ENCODE measurements at regions not wholly inside any gene's neighbourhood (a gene's known extent, or its start where the extent isn't known, plus 50 kb on each side); places are given as distances from the start of the nearest gene placed in this dataset.

DNA sequence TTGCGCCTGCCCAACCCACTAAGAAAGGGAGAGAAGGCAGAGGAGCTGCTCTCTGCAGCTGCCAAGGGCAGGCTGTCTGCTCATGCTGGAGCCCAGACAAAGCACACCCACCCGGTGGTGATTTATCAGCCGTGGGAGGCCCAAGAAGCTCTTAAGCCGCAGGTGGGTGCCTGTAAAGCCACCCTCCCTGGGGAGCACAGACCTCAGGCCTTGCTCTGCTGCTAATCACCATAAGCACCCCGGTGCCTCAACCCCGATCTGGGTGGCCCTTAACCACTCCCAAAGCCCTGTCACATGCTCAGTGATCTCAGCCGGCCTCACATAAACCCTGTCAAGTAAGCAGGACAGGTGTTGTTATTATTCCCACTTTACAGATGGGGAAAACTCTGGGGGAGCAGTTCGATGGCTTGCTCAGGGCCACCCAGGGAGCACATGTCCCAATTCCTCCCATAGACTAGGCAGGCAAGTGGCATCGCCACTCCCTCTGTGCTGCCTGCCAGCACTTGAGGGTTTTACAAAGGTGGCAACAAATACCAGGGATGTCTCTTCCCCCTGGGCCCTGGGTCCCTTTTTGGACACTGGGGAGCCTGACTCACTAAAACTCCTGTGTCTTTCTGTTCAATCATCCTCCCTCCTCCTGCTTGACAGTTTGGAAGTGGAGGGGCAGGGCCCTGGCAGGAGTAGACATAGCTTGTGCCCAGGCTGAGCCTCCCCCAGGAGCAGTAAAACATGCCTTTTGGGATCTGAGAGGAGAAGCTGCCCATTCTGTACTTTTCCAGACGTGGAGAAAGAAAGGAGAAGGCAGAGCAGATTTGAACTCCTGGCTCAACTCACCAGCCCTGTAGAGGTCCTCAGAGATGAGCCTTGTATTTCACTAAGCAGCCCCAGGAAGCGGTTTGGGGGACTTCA lies 299.3 kb downstream of the SOX9 start:
- TF ChIP-seq, protein P1, sequence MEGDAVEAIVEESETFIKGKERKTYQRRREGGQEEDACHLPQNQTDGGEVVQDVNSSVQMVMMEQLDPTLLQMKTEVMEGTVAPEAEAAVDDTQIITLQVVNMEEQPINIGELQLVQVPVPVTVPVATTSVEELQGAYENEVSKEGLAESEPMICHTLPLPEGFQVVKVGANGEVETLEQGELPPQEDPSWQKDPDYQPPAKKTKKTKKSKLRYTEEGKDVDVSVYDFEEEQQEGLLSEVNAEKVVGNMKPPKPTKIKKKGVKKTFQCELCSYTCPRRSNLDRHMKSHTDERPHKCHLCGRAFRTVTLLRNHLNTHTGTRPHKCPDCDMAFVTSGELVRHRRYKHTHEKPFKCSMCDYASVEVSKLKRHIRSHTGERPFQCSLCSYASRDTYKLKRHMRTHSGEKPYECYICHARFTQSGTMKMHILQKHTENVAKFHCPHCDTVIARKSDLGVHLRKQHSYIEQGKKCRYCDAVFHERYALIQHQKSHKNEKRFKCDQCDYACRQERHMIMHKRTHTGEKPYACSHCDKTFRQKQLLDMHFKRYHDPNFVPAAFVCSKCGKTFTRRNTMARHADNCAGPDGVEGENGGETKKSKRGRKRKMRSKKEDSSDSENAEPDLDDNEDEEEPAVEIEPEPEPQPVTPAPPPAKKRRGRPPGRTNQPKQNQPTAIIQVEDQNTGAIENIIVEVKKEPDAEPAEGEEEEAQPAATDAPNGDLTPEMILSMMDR (conservative IDR thresholded peaks at IDR 0.05), result no peak
- peaks cover 48% of the 10 kb centered on the region for H3K27me3 Mint-ChIP-seq (ENCODE audit: insufficient read depth)
- H3K4me1 ChIP-seq (ENCODE audit: control insufficient read depth, insufficient read depth, low read length), result no peaks in the 10 kb centered on the region
- H3K4me1 Mint-ChIP-seq, result peaks cover 21% of the 10 kb centered on the region
- H3K9me3 Mint-ChIP-seq, result peaks cover 21% of the 10 kb centered on the region
- H3K36me3 Mint-ChIP-seq (ENCODE audit: low read depth), result peaks cover 8% of the 10 kb centered on the region
- no peaks in the 10 kb centered on the region for H3K36me3 ChIP-seq (ENCODE audit: control insufficient read depth, insufficient read depth, low read length)
- no peak for DNase-seq
- no peak overlapping the region for H3K27ac ChIP-seq (ENCODE audit: low read depth, low read length)
- H3K27me3 ChIP-seq (ENCODE audit: control insufficient read depth, insufficient read depth, low read length, poor library complexity, severe bottlenecking), result peaks cover 13% of the 10 kb centered on the region
- H3K9ac ChIP-seq (ENCODE audit: extremely low read depth, low read length, poor library complexity, severe bottlenecking), result no peak overlapping the region
- H3K4me3 ChIP-seq (ENCODE audit: low read length), result no peak overlapping the region
- no peak overlapping the region for H3K27ac Mint-ChIP-seq
- H3K4me3 Mint-ChIP-seq, result no peak overlapping the region
- H3K9me3 ChIP-seq (ENCODE audit: control insufficient read depth, low read length), result peaks cover 26% of the 10 kb centered on the region
- WGBS, 2 experiments (ENCODE audit: insufficient coverage in 1 of 2, insufficient read length in 1 of 2), result 91 to 92% methylated on average over 6 to 11 of the region's 11 CpGs

DNA sequence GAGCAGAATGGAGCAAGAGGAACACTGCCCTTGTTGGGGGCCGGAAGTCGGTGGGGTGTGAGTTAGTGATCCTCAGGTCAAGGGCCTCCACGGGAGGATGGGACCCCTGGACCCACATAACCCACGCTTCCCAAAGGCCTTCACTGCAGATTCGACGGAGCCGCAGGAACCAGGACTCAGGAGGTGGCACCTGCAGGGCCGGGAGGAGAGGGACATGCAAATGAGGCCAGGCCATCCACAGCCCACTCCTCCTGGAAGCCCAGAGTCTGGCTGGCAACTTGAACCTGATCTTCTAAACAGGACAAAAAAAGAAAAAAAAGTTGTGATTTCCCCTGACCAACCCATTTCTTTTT lies 299.9 kb downstream of the SOX9 start:
- peaks cover 21% of the 10 kb centered on the region for H3K4me1 Mint-ChIP-seq
- Histone ChIP-seq H3K36me3 (ENCODE audit: control insufficient read depth, insufficient read depth, low read length) (no peaks in the 10 kb centered on the region), H3K9ac (ENCODE audit: extremely low read depth, low read length, poor library complexity, severe bottlenecking) (no peak overlapping the region), H3K9me3 (ENCODE audit: control insufficient read depth, low read length) (peaks cover 26% of the 10 kb centered on the region), H3K27ac (ENCODE audit: low read depth, low read length) (no peak overlapping the region), H3K4me1 (ENCODE audit: control insufficient read depth, insufficient read depth, low read length) (no peaks in the 10 kb centered on the region), H3K27me3 (ENCODE audit: control insufficient read depth, insufficient read depth, low read length, poor library complexity, severe bottlenecking) (peaks cover 8% of the 10 kb centered on the region), H3K4me3 (ENCODE audit: low read length) (no peak overlapping the region)
- peaks cover 47% of the 10 kb centered on the region for H3K27me3 Mint-ChIP-seq (ENCODE audit: insufficient read depth)
- no peak overlapping the region for H3K27ac Mint-ChIP-seq
- 90 to 97% methylated on average over 6 to 8 of the region's 8 CpGs for WGBS, 2 experiments (ENCODE audit: insufficient coverage in 1 of 2, insufficient read length in 1 of 2)
- no peak overlapping the region for H3K4me3 Mint-ChIP-seq
- H3K36me3 Mint-ChIP-seq (ENCODE audit: low read depth), result peaks cover 8% of the 10 kb centered on the region
- peaks cover 21% of the 10 kb centered on the region for H3K9me3 Mint-ChIP-seq
- TF ChIP-seq, protein P1 (conservative IDR thresholded peaks at IDR 0.05), result no peak
- no peak for DNase-seq

DNA sequence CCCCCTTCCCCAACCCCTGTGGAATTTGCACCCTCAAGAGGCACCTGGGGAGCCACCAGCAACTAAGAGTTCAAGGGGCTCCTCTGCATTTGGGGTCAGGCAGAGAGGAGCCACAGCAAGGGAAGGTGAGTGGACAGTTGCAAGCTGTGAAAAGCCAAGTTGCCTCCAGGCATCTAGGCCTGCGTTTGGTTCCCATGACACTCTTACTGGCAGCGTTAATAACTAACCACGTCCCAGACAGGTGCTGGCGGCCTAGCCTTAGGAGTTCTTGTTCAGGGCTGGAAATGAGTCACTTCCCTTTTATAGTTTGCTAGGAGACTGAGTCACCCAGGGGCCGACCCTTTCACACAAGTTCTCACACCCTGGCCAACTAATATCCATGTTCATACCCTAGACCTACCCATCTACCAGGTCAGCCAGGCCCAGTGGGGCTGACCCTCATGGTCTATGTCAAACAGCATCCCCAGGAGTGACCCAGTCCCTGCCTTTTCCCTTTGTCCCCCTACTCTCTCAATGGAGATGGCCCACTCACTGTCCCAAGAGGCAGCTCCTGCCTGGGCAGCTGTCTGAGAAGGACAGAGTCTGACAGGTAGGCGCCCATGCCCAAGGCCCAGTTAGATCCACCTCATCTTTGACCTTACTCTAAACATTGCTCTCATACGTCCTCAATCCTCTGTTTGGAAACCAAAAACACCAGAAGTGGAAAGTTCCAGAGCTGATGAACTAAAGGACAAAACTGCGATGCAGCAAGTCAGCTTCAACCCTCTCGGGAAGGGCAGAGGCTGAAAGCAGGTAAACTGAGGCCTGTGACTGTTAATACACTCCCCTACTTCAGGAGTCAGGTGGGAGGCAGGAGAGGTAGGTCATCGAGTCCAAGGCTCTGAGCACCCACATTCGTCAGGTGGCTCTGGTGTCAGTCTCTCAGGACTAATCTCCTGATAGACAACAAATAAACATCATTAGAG lies 300.6 kb downstream of the SOX9 start:
- Mint-ChIP-seq H3K27ac (peak overlapping the region; percentile 35), H3K4me3 (no peak overlapping the region), H3K36me3 (ENCODE audit: low read depth) (peaks cover 8% of the 10 kb centered on the region), H3K4me1 (peaks cover 21% of the 10 kb centered on the region), H3K27me3 (ENCODE audit: insufficient read depth) (peaks cover 45% of the 10 kb centered on the region), H3K9me3 (peaks cover 21% of the 10 kb centered on the region)
- H3K9ac ChIP-seq (ENCODE audit: extremely low read depth, low read length, poor library complexity, severe bottlenecking), result no peak overlapping the region
- peaks cover 26% of the 10 kb centered on the region for H3K9me3 ChIP-seq (ENCODE audit: control insufficient read depth, low read length)
- H3K27ac ChIP-seq (ENCODE audit: low read depth, low read length), result no peak overlapping the region
- TF ChIP-seq, protein P1 (conservative IDR thresholded peaks at IDR 0.05), result no peak
- 90 to 93% methylated on average over 9 to 11 of the region's 11 CpGs for WGBS, 2 experiments (ENCODE audit: insufficient coverage in 1 of 2, insufficient read length in 1 of 2)
- H3K4me3 ChIP-seq (ENCODE audit: low read length), result no peak overlapping the region
- no peaks in the 10 kb centered on the region for H3K4me1 ChIP-seq (ENCODE audit: control insufficient read depth, insufficient read depth, low read length)
- peak; percentile 60 for DNase-seq
- H3K36me3 ChIP-seq (ENCODE audit: control insufficient read depth, insufficient read depth, low read length), result no peaks in the 10 kb centered on the region
- peaks cover 10% of the 10 kb centered on the region for H3K27me3 ChIP-seq (ENCODE audit: control insufficient read depth, insufficient read depth, low read length, poor library complexity, severe bottlenecking)

Data from endodermal cell (in vitro differentiated cells).